ENCODE measurements at regions not wholly inside any gene's neighbourhood (a gene's known extent, or its start where the extent isn't known, plus 50 kb on each side); places are given as distances from the start of the nearest gene placed in this dataset.

DNA sequence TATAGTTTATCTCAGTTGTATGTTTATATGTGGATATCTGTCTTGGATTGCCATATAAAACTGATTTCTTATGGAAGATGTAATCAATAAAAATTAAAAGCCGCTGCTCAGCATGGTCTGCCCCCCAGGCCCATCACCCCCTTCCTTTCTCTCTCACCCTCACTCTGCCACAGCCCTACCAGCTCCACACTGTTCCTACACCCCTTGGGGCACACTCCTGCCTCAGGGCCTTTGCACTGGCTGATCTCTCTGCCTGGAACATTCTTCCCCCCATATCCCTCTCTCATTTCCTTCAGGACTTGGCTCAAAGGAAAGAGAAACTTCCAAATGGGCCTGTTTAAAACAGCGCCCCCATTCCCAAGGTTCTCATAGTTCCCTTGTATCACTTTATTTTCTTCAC lies 63.1 kb downstream of the LRRC32 start:
- Histone ChIP-seq H3K4me3 (replicated peaks in 1 of 2; ENCODE audit: low read depth in 1 of 2, low read length in 2 of 2) (no peak overlapping the region), H3K79me2 (ENCODE audit: insufficient read depth, low read length) (no peaks in the 10 kb centered on the region), H3K9me3 (ENCODE audit: control insufficient read depth in 1 of 2, insufficient read depth in 1 of 2, low read depth in 1 of 2, low read length in 2 of 2) (no peaks in the 10 kb centered on the region), H3K27me3 (ENCODE audit: insufficient read depth, low read length) (no peaks in the 10 kb centered on the region), H3K36me3 (ENCODE audit: control insufficient read depth in 1 of 2, insufficient read depth in 2 of 2, low read length in 2 of 2) (no peaks in the 10 kb centered on the region), H3K9me2 (ENCODE audit: insufficient read depth) (no peaks in the 10 kb centered on the region), H3K9ac (ENCODE audit: low read length) (no peak overlapping the region), H3K4me1 (ENCODE audit: control insufficient read depth in 1 of 2, insufficient read depth in 2 of 2, low read length in 2 of 2) (no peaks in the 10 kb centered on the region), H3K4me2 (ENCODE audit: low read length) (no peak overlapping the region), H4K20me1 (ENCODE audit: insufficient read depth) (no peaks in the 10 kb centered on the region), H3K27ac (ENCODE audit: low read depth, low read length) (no peak overlapping the region), H2AFZ (ENCODE audit: low read depth, low read length, poor library complexity, severe bottlenecking) (no peak overlapping the region)
- BruUV-seq (replicated peaks): no TSS peak
- intact Hi-C loops (cut with micrococcal nuclease): no loop called here
- ChIA-PET CTCF (no interaction called here), POLR2A (interaction anchor here (2.2 kb wide), 1 partner anchor 8 kb away, joined by 5 read pairs; no protein-coding TSS in a partner anchor), RAD21 (ENCODE audit: low non-redundant PET in 1 of 2, low total read pairs in 2 of 2, uncharacterized antibody in 2 of 2, unreplicated experiment in 2 of 2) (no interaction called here)
- ATAC-seq (no peak), DNase-seq (ENCODE audit: low read depth, low spot score) (no peak)
- TF ChIP-seq RAD21 (IDR thresholded peaks at IDR 0.05; ENCODE audit: low read depth): no peak
- no peak for TF ChIP-seq FOSL1 (IDR thresholded peaks at IDR 0.05; ENCODE audit: low read depth)
- TF ChIP-seq, protein P1, sequence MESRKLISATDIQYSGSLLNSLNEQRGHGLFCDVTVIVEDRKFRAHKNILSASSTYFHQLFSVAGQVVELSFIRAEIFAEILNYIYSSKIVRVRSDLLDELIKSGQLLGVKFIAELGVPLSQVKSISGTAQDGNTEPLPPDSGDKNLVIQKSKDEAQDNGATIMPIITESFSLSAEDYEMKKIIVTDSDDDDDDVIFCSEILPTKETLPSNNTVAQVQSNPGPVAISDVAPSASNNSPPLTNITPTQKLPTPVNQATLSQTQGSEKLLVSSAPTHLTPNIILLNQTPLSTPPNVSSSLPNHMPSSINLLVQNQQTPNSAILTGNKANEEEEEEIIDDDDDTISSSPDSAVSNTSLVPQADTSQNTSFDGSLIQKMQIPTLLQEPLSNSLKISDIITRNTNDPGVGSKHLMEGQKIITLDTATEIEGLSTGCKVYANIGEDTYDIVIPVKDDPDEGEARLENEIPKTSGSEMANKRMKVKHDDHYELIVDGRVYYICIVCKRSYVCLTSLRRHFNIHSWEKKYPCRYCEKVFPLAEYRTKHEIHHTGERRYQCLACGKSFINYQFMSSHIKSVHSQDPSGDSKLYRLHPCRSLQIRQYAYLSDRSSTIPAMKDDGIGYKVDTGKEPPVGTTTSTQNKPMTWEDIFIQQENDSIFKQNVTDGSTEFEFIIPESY (IDR thresholded peaks at IDR 0.05; ENCODE audit: extremely low read depth, insufficient replicate concordance, low read length): no peak
- no peak for TF ChIP-seq ZNF274 (IDR thresholded peaks at IDR 0.05; ENCODE audit: low read depth, low read length)
- no peak for TF ChIP-seq ZFX (IDR thresholded peaks at IDR 0.05)
- TF ChIP-seq, protein P2, sequence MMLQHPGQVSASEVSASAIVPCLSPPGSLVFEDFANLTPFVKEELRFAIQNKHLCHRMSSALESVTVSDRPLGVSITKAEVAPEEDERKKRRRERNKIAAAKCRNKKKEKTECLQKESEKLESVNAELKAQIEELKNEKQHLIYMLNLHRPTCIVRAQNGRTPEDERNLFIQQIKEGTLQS (IDR thresholded peaks at IDR 0.05): no peak
- no peak for TF ChIP-seq POLR2AphosphoS5 (IDR thresholded peaks at IDR 0.05; ENCODE audit: low read depth, low read length)
- TF ChIP-seq EGR1 (IDR thresholded peaks at IDR 0.05; ENCODE audit: low read depth): no peak
- TF ChIP-seq, protein P3, sequence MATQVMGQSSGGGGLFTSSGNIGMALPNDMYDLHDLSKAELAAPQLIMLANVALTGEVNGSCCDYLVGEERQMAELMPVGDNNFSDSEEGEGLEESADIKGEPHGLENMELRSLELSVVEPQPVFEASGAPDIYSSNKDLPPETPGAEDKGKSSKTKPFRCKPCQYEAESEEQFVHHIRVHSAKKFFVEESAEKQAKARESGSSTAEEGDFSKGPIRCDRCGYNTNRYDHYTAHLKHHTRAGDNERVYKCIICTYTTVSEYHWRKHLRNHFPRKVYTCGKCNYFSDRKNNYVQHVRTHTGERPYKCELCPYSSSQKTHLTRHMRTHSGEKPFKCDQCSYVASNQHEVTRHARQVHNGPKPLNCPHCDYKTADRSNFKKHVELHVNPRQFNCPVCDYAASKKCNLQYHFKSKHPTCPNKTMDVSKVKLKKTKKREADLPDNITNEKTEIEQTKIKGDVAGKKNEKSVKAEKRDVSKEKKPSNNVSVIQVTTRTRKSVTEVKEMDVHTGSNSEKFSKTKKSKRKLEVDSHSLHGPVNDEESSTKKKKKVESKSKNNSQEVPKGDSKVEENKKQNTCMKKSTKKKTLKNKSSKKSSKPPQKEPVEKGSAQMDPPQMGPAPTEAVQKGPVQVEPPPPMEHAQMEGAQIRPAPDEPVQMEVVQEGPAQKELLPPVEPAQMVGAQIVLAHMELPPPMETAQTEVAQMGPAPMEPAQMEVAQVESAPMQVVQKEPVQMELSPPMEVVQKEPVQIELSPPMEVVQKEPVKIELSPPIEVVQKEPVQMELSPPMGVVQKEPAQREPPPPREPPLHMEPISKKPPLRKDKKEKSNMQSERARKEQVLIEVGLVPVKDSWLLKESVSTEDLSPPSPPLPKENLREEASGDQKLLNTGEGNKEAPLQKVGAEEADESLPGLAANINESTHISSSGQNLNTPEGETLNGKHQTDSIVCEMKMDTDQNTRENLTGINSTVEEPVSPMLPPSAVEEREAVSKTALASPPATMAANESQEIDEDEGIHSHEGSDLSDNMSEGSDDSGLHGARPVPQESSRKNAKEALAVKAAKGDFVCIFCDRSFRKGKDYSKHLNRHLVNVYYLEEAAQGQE (IDR thresholded peaks at IDR 0.05; ENCODE audit: low read depth): no peak
- no peak for TF ChIP-seq SIN3A (IDR thresholded peaks at IDR 0.05; ENCODE audit: low read depth)
- no peak for TF ChIP-seq POLR2A (IDR thresholded peaks at IDR 0.05; ENCODE audit: borderline replicate concordance, extremely low read depth, insufficient read depth, insufficient read length)
- TF ChIP-seq TCF7L2 (IDR thresholded peaks at IDR 0.05; ENCODE audit: borderline replicate concordance, extremely low read depth, insufficient read depth, insufficient read length): no peak
- no peak for TF ChIP-seq SP1 (IDR thresholded peaks at IDR 0.05; ENCODE audit: low read depth)
- no peak for TF ChIP-seq YY1 (IDR thresholded peaks at IDR 0.05; ENCODE audit: extremely low read depth, insufficient replicate concordance, low read depth, low read length)
- no peak for TF ChIP-seq SRF (IDR thresholded peaks at IDR 0.05; ENCODE audit: low read depth)
- TF ChIP-seq, protein P4, sequence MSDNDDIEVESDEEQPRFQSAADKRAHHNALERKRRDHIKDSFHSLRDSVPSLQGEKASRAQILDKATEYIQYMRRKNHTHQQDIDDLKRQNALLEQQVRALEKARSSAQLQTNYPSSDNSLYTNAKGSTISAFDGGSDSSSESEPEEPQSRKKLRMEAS (IDR thresholded peaks at IDR 0.05): no peak
- no peak for TF ChIP-seq CBX3 (IDR thresholded peaks at IDR 0.05; ENCODE audit: low read depth)
- TF ChIP-seq EZH2 (IDR thresholded peaks at IDR 0.05): no peak

Measured in HCT116 (cell line).